ENCODE measurements at regions not wholly inside any gene's neighbourhood (a gene's known extent, or its start where the extent isn't known, plus 50 kb on each side); places are given as distances from the start of the nearest gene placed in this dataset.

- H3K79me2 ChIP-seq (ENCODE audit: insufficient read depth, low read length) = no peaks in the 10 kb centered on the region
- 26% methylated on average over 6 of the region's 8 CpGs for WGBS (ENCODE audit: low lambda C conversion rate)
- in situ Hi-C loops (cut with HindIII; ENCODE audit: extremely low pct_ligation_motif_present, low pct_unique_long_range_greater_than_20kb) = no loop called here
- FAIRE-seq (no peak), DNase-seq (ENCODE audit: low spot score) (no peak), ATAC-seq (peak; percentile 40; the same call in 2 of the 3 replicates)
- TF ChIP-seq HNRNPLL (IDR thresholded peaks at IDR 0.05; ENCODE audit: low read depth, low read length, poor library complexity, severe bottlenecking) (no peak), CEBPB (IDR thresholded peaks at IDR 0.05; ENCODE audit: borderline replicate concordance, low read depth, low read length) (no peak), HNF4A (CRISPR knock-in tag; IDR thresholded peaks at IDR 0.05) (no peak), CEBPZ (IDR thresholded peaks at IDR 0.05; ENCODE audit: low read length) (no peak), ZNF773 (CRISPR knock-in tag; IDR thresholded peaks at IDR 0.05; ENCODE audit: borderline replicate concordance) (no peak), ZBTB1 (CRISPR knock-in tag; IDR thresholded peaks at IDR 0.05; ENCODE audit: borderline replicate concordance) (no peak), SIN3B (IDR thresholded peaks at IDR 0.05; ENCODE audit: low read length) (no peak), ATM (IDR thresholded peaks at IDR 0.05; ENCODE audit: borderline replicate concordance) (no peak), BCL6 (CRISPR knock-in tag; IDR thresholded peaks at IDR 0.05) (no peak), ATRX (CRISPR knock-in tag; IDR thresholded peaks at IDR 0.05; ENCODE audit: borderline replicate concordance) (no peak), ZBTB20 (CRISPR knock-in tag; IDR thresholded peaks at IDR 0.05; ENCODE audit: borderline replicate concordance, low read depth) (no peak), ZMYM2 (CRISPR knock-in tag; IDR thresholded peaks at IDR 0.05) (no peak), HOXA3 (CRISPR knock-in tag; IDR thresholded peaks at IDR 0.05) (no peak)
- no peak overlapping the region for H3K4me2 ChIP-seq (ENCODE audit: low read depth, low read length)
- no peaks in the 10 kb centered on the region for H3K9me3 ChIP-seq (ENCODE audit: low read length)
- no peaks in the 10 kb centered on the region; a peak in 1 of 5 replicates for H3K27me3 ChIP-seq (ENCODE audit: control insufficient read depth in 1 of 2, insufficient read depth in 2 of 2, low read length in 2 of 2)
- H3K36me3 ChIP-seq (replicated peaks in 1 of 2; ENCODE audit: control insufficient read depth in 1 of 2, insufficient read depth in 2 of 2, low read length in 2 of 2) = no peaks in the 10 kb centered on the region
- no peaks in the 10 kb centered on the region for H4K20me1 ChIP-seq (ENCODE audit: insufficient read depth, low read length)
- H3K9ac ChIP-seq (ENCODE audit: insufficient read depth, low read depth, low read length) = no peak overlapping the region
- H3K4me3 ChIP-seq (replicated peaks in 1 of 3; ENCODE audit: insufficient read depth in 1 of 3, low read depth in 2 of 3, low read length in 3 of 3) = no peak overlapping the region
- H3K27ac ChIP-seq (ENCODE audit: extremely low read length, insufficient read depth, low read length) = no peak overlapping the region
- H3K4me1 ChIP-seq (ENCODE audit: insufficient read depth, low read length) = peaks cover 11% of the 10 kb centered on the region
- ChIA-PET POLR2A (no interaction called here), CTCF (ENCODE audit: low intra/inter-chr PET ratio, low total read pairs) (no interaction called here)
- intact Hi-C loops (cut with micrococcal nuclease; ENCODE audit: unreplicated experiment) = no loop called here
- BruUV-seq (replicated peaks) = no TSS peak
- H2AFZ ChIP-seq (ENCODE audit: low read length) = no peak overlapping the region
These were observed 85.7 kb upstream of the SHB start for GRCh38 chr9:38154501-38155421.
